HUES48 (cell line): ENCODE measurements at regions not wholly inside any gene's neighbourhood (a gene's known extent, or its start where the extent isn't known, plus 50 kb on each side); places are given as distances from the start of the nearest gene placed in this dataset.

Experiments used
- H3K27ac ChIP-seq: one replicate; pipeline ENCODE4 v1.7.0; 2013; ENCODE audit warnings: low read depth, low read length, inconsistent platforms
- H3K27me3 ChIP-seq: 2 replicates; pipeline ENCODE4 v1.6.1; 2013; ENCODE audit warnings: mild to moderate bottlenecking, low read length; ENCODE audit not compliant: control insufficient read depth, insufficient read depth
- H3K36me3 ChIP-seq: 2 replicates; pipeline ENCODE4 v1.6.1; 2013; ENCODE audit warnings: low read length; ENCODE audit not compliant: control insufficient read depth, insufficient read depth
- H3K4me1 ChIP-seq: 2 replicates; pipeline ENCODE4 v1.6.1; 2013; ENCODE audit warnings: mild to moderate bottlenecking, low read length; ENCODE audit not compliant: control insufficient read depth, insufficient read depth
- H3K4me3 ChIP-seq: 2 replicates; pipeline ENCODE4 v1.5.1; 2013; ENCODE audit warnings: mild to moderate bottlenecking, low read depth, low read length
- H3K9ac ChIP-seq: 2 replicates; pipeline ENCODE4 v1.6.1; 2013; ENCODE audit warnings: mild to moderate bottlenecking, low read depth, low read length, moderate library complexity
- H3K9me3 ChIP-seq: 2 replicates; pipeline ENCODE4 v1.6.1; 2013; ENCODE audit warnings: low read length; ENCODE audit not compliant: control insufficient read depth, insufficient read depth

GRCh38 chr7:115505136-115505535 is 525.4 kb downstream of the TFEC start:
- Histone ChIP-seq H3K4me1 (no peaks in the 10 kb centered on the region), H3K9ac (no peak overlapping the region), H3K27me3 (no peaks in the 10 kb centered on the region), H3K27ac (no peak overlapping the region), H3K9me3 (peaks cover 4% of the 10 kb centered on the region; the same call in 1 of the 2 replicates), H3K4me3 (no peak overlapping the region), H3K36me3 (no peaks in the 10 kb centered on the region)

GRCh38 chr7:115499956-115500355 is 530.6 kb downstream of the TFEC start:
- no peaks in the 10 kb centered on the region for H3K36me3 ChIP-seq
- no peak overlapping the region for H3K9ac ChIP-seq
- no peaks in the 10 kb centered on the region for H3K27me3 ChIP-seq
- H3K27ac ChIP-seq, result no peak overlapping the region
- H3K4me1 ChIP-seq, result 0 out of 2 replicates have a peak, but pooled peaks cover 6% of the 10 kb centered on the region
- H3K4me3 ChIP-seq, result no peak overlapping the region
- H3K9me3 ChIP-seq, result peaks cover 4% of the 10 kb centered on the region; the same call in 1 of the 2 replicates

GRCh38 chr7:115496006-115496405 is 534.6 kb downstream of the TFEC start:
- Histone ChIP-seq H3K4me3 (no peak overlapping the region), H3K27me3 (no peaks in the 10 kb centered on the region), H3K9ac (no peak overlapping the region), H3K9me3 (no peaks in the 10 kb centered on the region), H3K27ac (no peak overlapping the region), H3K36me3 (no peaks in the 10 kb centered on the region), H3K4me1 (0 out of 2 replicates have a peak, but pooled peaks cover 6% of the 10 kb centered on the region)

- Histone ChIP-seq H3K9me3 (no peaks in the 10 kb centered on the region), H3K27me3 (no peaks in the 10 kb centered on the region), H3K4me3 (no peak overlapping the region), H3K4me1 (0 out of 2 replicates have a peak, but pooled peaks cover 6% of the 10 kb centered on the region), H3K27ac (no peak overlapping the region), H3K9ac (no peak overlapping the region), H3K36me3 (no peaks in the 10 kb centered on the region)
Measured at GRCh38 chr7:115494529-115495147, 535.9 kb downstream of the TFEC start.

GRCh38 chr7:115493381-115493780 is 537.2 kb downstream of the TFEC start:
- Histone ChIP-seq H3K9ac (no peak overlapping the region), H3K27ac (no peak overlapping the region), H3K9me3 (no peaks in the 10 kb centered on the region), H3K36me3 (no peaks in the 10 kb centered on the region), H3K4me1 (0 out of 2 replicates have a peak, but pooled peaks cover 6% of the 10 kb centered on the region), H3K4me3 (no peak overlapping the region), H3K27me3 (no peaks in the 10 kb centered on the region)

- Histone ChIP-seq H3K27me3 (no peaks in the 10 kb centered on the region), H3K4me3 (no peak overlapping the region), H3K27ac (no peak overlapping the region), H3K4me1 (0 out of 2 replicates have a peak, but pooled peaks cover under 1% of the 10 kb centered on the region), H3K9ac (no peak overlapping the region), H3K36me3 (no peaks in the 10 kb centered on the region), H3K9me3 (no peaks in the 10 kb centered on the region)
Measured at GRCh38 chr7:115491744-115492380, 538.7 kb downstream of the TFEC start.

GRCh38 chr7:115479448-115479847 is 551.1 kb downstream of the TFEC start:
- Histone ChIP-seq H3K4me1 (peaks cover 17% of the 10 kb centered on the region; the same call in 1 of the 2 replicates), H3K36me3 (no peaks in the 10 kb centered on the region), H3K4me3 (no peak overlapping the region)

GRCh38 chr7:115478426-115478825 is 552.1 kb downstream of the TFEC start:
- Histone ChIP-seq H3K4me1 (peaks cover 17% of the 10 kb centered on the region; the same call in 1 of the 2 replicates), H3K9me3 (no peaks in the 10 kb centered on the region), H3K9ac (no peak overlapping the region), H3K4me3 (no peak overlapping the region), H3K36me3 (no peaks in the 10 kb centered on the region), H3K27me3 (peaks cover 27% of the 10 kb centered on the region), H3K27ac (no peak overlapping the region)

More at GRCh38 chr7:115479448-115479847, 551.1 kb downstream of the TFEC start:
- H3K9me3 ChIP-seq, result no peaks in the 10 kb centered on the region
- peaks cover 27% of the 10 kb centered on the region for H3K27me3 ChIP-seq
- H3K27ac ChIP-seq, result no peak overlapping the region
- no peak overlapping the region for H3K9ac ChIP-seq

GRCh38 chr7:115477193-115477651 is 553.3 kb downstream of the TFEC start:
- Histone ChIP-seq H3K36me3 (no peaks in the 10 kb centered on the region), H3K9me3 (no peaks in the 10 kb centered on the region), H3K27ac (no peak overlapping the region), H3K4me1 (peaks cover 17% of the 10 kb centered on the region; the same call in 1 of the 2 replicates), H3K4me3 (peak overlapping the region; percentile 59), H3K9ac (no peak overlapping the region; the same call in 1 of the 2 replicates), H3K27me3 (peaks cover 27% of the 10 kb centered on the region)

- no peak overlapping the region for H3K27ac ChIP-seq
- no peaks in the 10 kb centered on the region for H3K36me3 ChIP-seq
- peaks cover 17% of the 10 kb centered on the region; the same call in 1 of the 2 replicates for H3K4me1 ChIP-seq
- H3K4me3 ChIP-seq, result peak overlapping the region; percentile 59
- no peaks in the 10 kb centered on the region for H3K9me3 ChIP-seq
- H3K9ac ChIP-seq, result no peak overlapping the region; the same call in 1 of the 2 replicates
- H3K27me3 ChIP-seq, result peaks cover 27% of the 10 kb centered on the region
Measured at GRCh38 chr7:115476671-115477181, 553.8 kb downstream of the TFEC start.
